ENCODE measurements at regions not wholly inside any gene's neighbourhood (a gene's known extent, or its start where the extent isn't known, plus 50 kb on each side); places are given as distances from the start of the nearest gene placed in this dataset.

- TF ChIP-seq POLR2A (IDR thresholded peaks at IDR 0.05; ENCODE audit: low read length) (no peak), GATA1 (IDR thresholded peaks at IDR 0.05; ENCODE audit: low read depth, low read length) (no peak)
- no peak for DNase-seq
Observed at GRCh38 chr2:238643400-238643907, 204.4 kb upstream of the TWIST2 start.

- no peak for DNase-seq
- TF ChIP-seq POLR2A (IDR thresholded peaks at IDR 0.05; ENCODE audit: low read length) (no peak), GATA1 (IDR thresholded peaks at IDR 0.05; ENCODE audit: low read depth, low read length) (no peak)
Observed at GRCh38 chr2:238644095-238645081, 203.5 kb upstream of the TWIST2 start.

GRCh38 chr2:238645095-238645494 is 202.8 kb upstream of the TWIST2 start:
- no peak for TF ChIP-seq POLR2A (IDR thresholded peaks at IDR 0.05; ENCODE audit: low read length)
- TF ChIP-seq GATA1 (IDR thresholded peaks at IDR 0.05; ENCODE audit: low read depth, low read length): no peak
- no peak for DNase-seq

- DNase-seq: no peak
Observed at GRCh38 chr2:238645716-238646115, 202.2 kb upstream of the TWIST2 start.

GRCh38 chr2:238646281-238646680 is 201.6 kb upstream of the TWIST2 start:
- TF ChIP-seq POLR2A (IDR thresholded peaks at IDR 0.05; ENCODE audit: low read length): no peak
- TF ChIP-seq GATA1 (IDR thresholded peaks at IDR 0.05; ENCODE audit: low read depth, low read length): no peak
- DNase-seq: no peak

More at GRCh38 chr2:238645716-238646115, 202.2 kb upstream of the TWIST2 start:
- TF ChIP-seq POLR2A (IDR thresholded peaks at IDR 0.05; ENCODE audit: low read length) (no peak), GATA1 (IDR thresholded peaks at IDR 0.05; ENCODE audit: low read depth, low read length) (no peak)

- no peak for DNase-seq
- TF ChIP-seq POLR2A (IDR thresholded peaks at IDR 0.05; ENCODE audit: low read length) (no peak), GATA1 (IDR thresholded peaks at IDR 0.05; ENCODE audit: low read depth, low read length) (no peak)
Observed at GRCh38 chr2:238646803-238647202, 201.1 kb upstream of the TWIST2 start.

GRCh38 chr2:238649123-238649522 is 198.8 kb upstream of the TWIST2 start:
- TF ChIP-seq GATA1 (IDR thresholded peaks at IDR 0.05; ENCODE audit: low read depth, low read length) (no peak), POLR2A (IDR thresholded peaks at IDR 0.05; ENCODE audit: low read length) (no peak)

GRCh38 chr2:238649936-238650518 is 197.9 kb upstream of the TWIST2 start:
- DNase-seq: no peak
- TF ChIP-seq GATA1 (IDR thresholded peaks at IDR 0.05; ENCODE audit: low read depth, low read length) (no peak), POLR2A (IDR thresholded peaks at IDR 0.05; ENCODE audit: low read length) (no peak)

More at GRCh38 chr2:238649123-238649522, 198.8 kb upstream of the TWIST2 start:
- DNase-seq: no peak

- DNase-seq: no peak
- TF ChIP-seq GATA1 (IDR thresholded peaks at IDR 0.05; ENCODE audit: low read depth, low read length) (no peak), POLR2A (IDR thresholded peaks at IDR 0.05; ENCODE audit: low read length) (no peak)
Observed at GRCh38 chr2:238650536-238650935, 197.3 kb upstream of the TWIST2 start.

- TF ChIP-seq GATA1 (IDR thresholded peaks at IDR 0.05; ENCODE audit: low read depth, low read length): no peak
- no peak for TF ChIP-seq POLR2A (IDR thresholded peaks at IDR 0.05; ENCODE audit: low read length)
- no peak for DNase-seq
Observed at GRCh38 chr2:238651306-238652052, 196.4 kb upstream of the TWIST2 start.

- no peak for DNase-seq
- TF ChIP-seq POLR2A (IDR thresholded peaks at IDR 0.05; ENCODE audit: low read length) (no peak), GATA1 (IDR thresholded peaks at IDR 0.05; ENCODE audit: low read depth, low read length) (no peak)
Observed at GRCh38 chr2:238652053-238652770, 195.7 kb upstream of the TWIST2 start.

GRCh38 chr2:238652771-238653157 is 195.1 kb upstream of the TWIST2 start:
- no peak for TF ChIP-seq POLR2A (IDR thresholded peaks at IDR 0.05; ENCODE audit: low read length)
- no peak for TF ChIP-seq GATA1 (IDR thresholded peaks at IDR 0.05; ENCODE audit: low read depth, low read length)
- DNase-seq: no peak

GRCh38 chr2:238653431-238654109 is 194.3 kb upstream of the TWIST2 start:
- TF ChIP-seq POLR2A (IDR thresholded peaks at IDR 0.05; ENCODE audit: low read length): no peak
- no peak for TF ChIP-seq GATA1 (IDR thresholded peaks at IDR 0.05; ENCODE audit: low read depth, low read length)
- no peak for DNase-seq
